Stimulated activated CD8-positive, alpha-beta memory T cell treated with anti-CD3 and anti-CD28 coated beads, Interleukin-4, amount 100 ng/mL, for 48 hours (primary cell): ENCODE measurements at regions not wholly inside any gene's neighbourhood (a gene's known extent, or its start where the extent isn't known, plus 50 kb on each side); places are given as distances from the start of the nearest gene placed in this dataset.

Experiments
- DNase-seq: peaks from one replicate; pipeline ENCODE4 v3.0.0-alpha.2; 2020

DNA sequence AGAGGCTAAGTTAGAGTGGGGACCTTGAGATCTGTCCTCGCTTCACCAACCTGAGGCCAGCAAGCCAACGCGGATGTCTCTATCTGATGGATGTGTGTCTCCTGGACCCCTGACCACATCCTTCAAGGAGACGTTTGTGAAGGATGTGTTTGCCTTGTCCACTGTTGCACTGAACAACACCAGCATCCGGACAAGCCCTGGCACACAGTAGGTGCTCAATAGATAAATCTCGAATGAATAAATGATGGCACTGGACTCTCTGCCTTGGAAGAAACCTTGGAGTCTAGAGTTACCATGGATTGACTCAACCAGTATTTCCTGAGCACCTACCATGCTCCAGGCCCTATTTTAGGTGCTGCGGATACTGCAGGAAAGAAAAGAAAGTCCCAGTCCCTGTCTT is 97.7 kb upstream of the PTPN1 start:
- DNase-seq: no peak

DNA sequence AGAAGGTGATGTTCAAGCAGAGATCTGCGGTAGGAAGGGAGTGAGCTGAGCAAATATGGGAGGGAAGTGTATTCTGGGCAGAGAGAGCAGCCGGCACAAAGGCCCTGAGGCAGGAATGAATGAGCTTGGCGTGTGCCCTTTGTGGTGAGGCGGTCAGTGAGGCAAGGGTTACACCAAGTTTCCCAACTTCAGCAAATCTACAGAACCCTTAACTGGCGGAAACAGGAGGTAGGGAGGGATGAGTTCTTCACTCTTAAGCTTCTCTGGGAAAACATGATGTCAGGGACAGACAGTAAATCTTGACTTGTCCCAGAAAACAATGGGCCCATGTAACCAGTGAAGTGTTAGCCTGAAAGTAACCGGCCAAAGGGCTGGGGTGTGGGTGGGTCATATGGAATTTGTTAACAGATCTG is 97.1 kb upstream of the PTPN1 start:
- no peak for DNase-seq

DNA sequence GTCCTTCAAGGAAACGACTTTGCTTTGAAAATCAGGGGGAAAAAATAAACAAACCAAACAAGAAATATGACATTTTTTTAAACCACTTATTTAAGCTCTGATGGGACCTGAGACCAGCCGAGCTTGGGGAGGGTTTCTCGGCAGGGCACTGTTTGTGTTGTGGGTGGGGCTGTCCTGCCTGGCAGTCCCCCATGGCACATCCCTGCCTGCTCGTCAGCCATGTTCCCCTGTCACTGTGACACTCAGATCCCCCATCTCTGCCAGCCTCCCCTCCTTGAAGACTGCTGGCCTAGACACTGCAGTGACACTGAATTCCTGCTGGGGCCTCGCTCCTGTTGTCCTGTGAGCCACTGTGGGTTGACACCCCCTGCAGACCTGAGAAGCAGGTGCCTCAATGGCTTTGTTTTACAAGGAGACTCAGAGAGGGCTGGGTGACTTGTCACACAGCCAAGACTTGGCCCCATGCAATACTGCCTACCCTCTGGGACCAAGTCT is 95.1 kb upstream of the PTPN1 start:
- DNase-seq: no peak

DNA sequence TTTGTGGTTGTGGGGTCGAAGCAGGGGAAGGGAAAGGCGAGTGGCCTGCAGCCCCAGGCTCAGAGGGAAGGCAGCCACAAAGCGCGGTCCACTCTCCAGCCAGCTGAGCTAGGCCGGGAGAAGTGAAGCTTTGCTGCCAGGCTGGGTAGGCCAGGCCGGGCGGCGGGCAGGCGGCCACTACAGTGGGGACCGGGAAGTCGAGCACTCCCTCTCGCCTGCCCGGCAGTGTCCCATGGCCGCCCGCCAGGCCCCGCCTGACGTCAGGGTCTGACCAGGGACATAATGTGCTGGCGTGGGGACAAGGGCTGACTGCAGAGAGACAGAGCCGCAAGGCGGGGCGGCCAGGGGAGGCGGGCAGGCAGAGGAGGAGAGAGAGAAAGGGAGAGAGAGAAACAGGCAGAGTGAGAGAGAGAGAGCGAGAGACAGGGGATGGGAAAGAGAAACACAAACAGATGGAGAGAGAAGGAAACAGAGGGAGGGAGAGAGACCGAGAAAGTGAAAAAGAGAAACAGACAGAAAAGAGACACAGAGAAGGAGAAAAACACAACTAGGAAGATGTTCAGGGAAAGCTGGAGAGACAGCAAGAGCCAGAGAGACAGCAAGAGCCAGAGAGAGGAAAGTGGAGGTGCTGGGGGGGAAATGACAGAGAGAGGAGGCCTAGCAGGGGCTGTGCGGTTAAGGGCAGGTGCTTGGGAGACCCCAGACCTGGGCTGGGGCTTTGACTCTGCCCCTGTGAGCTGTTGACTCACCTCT is 94.5 kb upstream of the PTPN1 start:
- DNase-seq: no peak

DNA sequence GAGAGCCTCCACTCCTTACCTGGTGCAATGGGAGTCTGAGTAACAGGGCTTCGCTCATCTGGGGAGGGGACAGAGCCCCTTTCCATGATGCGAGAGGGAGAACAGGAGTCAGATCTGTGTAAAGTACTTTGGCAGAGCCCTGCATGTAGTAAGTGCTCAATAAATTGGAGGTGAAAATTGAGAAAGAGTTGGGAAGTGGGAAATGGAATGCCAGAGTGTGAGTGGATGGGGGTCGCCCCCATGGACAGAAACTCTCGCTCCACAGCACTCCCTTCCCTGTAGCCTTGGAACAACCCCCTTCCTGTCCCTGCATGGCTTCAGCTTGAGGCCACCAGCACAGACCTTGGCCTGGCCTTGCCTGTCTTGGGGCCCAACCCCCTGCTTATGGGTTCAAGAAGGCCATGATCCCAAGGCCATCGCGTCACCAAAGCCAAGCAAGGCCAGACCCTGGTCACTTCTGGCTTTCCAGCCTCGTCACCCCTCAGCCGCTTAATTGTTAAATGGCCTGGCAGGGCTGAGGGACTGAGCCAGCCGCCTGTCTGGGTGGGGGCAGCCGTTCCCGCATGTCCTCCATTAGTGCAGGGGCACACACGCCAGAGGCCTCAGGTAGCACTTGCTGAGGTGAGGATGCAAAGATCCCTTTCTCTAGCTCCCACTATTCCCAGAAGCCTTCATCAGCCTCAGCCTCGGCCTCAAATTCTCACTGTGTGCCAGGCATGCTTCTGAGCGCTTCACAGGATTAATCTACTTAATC is 93.7 kb upstream of the PTPN1 start:
- no peak for DNase-seq

DNA sequence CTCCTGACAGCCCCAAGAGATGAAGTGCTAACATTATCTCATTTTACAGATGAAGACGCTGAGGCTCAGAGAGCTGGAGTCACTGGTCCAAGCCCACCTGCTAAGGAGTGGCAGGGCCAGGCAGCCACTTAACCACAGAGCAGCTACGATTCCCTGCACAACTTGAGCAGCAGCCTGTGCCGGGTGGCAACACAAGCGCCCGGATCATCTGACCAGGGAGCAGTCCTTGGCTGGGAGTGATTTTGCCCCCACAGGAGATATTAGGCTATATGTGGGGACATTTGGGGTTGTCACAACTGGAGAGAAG is 93.2 kb upstream of the PTPN1 start:
- DNase-seq: no peak

DNA sequence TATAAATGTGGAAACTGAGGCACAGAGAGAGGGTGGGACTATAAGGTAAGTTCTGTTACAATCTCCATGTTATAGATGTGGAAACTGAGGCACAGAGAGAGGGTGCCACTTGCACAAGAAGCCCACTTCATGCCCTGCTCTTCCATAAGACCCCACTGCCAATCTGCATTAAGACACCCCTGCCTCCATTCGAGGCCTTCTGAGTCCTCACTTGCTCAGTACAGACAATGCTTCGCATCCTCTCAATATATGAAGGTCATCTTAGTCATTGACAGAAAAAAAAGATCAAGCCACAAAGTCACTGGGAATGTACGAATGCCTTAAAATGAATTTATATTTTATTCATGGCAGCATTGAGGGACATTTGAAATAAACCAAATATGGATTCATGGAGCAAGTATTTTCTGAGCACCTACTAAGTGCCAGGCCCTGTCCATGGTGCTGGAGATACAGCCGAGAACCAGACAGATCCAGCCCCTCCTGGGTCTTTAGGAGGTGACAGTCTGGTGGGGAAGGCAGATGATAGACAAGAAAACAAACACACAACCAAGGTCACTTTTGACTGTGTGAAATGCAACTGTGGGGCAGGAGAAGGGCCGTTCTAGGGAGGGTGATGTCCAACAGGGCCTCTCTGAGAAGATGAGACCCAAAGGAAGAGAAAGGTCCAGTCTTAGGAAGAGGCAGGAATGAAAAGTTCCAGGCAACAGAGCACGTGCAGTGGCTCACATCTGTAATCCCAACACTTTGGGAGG is 92.5 kb upstream of the PTPN1 start:
- no peak for DNase-seq

DNA sequence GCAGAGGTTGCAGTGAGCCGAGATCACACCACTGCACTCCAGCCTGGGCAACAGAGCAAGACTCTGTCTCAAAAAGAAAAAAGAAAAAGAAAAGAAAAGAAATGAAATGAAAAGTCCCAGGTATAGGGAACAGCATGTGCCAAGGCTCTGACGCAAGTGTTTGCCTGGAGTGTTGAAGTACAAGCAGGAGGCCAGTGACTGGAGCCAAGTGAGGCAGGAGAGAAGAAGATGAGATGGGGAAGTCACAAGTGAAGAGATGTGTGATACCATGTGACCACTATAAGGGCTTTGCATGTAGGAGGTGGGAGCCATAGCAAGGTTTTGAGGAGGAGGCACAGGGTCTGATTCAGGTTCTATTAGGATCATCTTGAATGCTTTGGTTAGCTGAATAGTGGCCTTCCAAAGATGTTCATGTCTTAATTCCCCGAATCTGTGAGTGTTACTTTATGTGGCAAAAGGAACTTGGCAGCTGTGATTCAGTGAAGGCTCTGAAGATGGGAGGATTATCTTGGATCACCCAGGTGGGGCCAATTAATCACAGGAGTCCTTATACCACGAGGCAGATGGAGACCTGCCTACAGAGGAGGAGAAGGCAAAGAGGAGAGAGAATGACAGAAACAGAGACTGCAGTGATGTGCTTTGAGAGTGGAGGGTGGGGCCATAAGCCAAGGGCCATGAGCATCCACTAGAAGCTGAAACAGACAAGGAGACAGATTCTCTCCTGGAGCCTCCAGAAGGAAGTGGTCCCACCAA is 91.1 kb upstream of the PTPN1 start:
- DNase-seq: no peak

DNA sequence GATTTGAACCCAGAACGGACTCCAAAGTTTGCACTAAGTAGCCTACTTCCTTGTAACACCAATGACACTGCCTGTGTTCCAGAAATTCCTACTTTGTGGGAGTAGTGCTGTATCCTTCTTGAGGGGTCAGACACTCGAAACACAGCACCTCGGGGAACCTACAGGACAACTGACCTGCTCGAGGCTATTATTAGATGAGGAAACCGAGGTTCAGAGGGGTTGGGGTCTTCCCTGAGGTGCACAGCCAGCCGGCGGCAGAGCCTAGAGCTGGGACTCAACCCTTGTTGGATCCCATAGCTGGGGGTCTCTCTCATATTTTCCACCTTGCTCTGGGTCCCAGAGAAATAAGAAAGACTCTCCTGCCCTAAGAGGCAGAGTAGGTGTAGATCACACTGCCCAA is 89.8 kb upstream of the PTPN1 start:
- DNase-seq: no peak

DNA sequence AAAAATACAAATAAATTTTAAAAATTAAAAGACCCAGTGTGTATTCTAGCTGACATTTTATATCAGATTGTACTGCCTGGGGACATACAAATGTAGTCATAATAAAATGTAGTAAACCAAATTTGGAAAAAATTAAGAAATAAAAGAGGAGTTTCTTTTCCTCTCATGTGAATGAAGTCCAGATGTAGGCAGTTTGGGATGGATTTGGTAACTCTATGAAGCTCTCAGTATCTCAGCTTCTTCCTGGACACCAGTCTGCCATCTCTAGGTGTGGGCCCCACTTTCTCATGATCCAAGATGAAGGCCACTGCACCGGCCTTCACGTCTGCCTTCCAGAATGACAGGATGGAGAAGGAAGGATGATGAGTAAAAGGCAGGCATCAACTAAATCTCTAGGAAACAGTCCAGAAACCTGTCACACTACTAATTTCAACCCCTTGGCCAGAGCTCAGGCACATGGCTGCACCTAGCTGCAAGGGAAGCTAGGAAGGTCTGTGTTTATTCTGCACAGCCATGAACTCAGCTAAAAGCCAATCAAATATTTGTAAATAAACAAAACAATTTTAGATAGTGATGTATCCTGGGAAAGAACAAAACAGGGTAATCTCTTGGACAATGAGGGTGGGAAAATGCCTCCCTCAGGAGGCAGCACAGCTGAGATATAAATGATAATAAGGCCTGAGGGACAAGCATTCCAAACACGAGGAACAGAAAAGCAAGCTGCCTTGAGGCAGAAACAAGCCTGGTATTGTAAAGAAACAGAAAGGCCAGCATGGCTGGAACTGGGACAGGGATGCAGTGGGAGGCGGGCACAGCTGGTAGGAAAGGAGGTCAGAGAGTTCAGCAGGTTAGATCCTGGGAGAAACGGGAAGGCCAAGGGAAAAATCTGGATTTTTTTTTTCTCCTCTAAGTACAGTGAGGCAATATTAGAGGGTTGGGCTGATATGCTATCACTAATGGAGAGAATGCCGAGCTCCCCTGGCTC is 88.5 kb upstream of the PTPN1 start:
- no peak for DNase-seq

DNA sequence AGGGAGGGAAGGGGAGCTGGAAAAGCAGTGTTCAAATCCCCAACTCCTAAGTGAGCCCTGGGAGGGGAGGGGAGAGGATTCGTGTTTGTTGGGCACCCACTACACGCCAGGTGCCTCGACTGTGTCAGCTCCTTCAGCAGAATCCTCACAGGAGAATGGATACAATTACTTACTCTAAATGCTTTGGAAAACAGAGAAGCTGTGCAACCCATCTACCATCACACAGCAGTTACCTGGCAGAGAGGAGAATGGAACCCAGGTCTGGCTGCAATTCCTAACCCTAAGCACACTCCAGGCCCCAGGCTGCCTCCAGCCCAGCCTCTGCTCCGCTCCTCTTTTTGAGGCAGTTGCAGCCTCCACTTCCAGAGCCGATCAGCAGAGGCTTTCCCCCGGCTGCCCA is 86.4 kb upstream of the PTPN1 start:
- DNase-seq: no peak

DNA sequence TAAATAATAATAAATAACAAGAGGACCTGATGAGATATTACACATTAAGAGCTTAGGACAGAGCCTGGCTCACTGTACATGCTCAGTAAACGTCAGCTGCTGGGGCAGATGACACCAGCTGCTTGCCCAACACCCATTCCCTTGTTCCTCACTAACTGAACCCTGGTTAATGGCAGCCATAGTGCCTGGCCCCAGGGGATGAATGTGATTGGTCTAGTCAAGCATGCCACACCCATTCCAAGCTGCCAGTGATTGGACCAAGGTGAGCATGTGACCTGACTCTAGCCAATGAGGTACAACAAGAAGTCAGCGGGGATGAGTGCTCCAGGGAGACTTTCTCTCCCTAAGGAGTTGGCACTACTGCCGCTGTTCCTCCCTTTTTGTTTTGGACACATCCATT is 85.1 kb upstream of the PTPN1 start:
- DNase-seq: no peak

DNA sequence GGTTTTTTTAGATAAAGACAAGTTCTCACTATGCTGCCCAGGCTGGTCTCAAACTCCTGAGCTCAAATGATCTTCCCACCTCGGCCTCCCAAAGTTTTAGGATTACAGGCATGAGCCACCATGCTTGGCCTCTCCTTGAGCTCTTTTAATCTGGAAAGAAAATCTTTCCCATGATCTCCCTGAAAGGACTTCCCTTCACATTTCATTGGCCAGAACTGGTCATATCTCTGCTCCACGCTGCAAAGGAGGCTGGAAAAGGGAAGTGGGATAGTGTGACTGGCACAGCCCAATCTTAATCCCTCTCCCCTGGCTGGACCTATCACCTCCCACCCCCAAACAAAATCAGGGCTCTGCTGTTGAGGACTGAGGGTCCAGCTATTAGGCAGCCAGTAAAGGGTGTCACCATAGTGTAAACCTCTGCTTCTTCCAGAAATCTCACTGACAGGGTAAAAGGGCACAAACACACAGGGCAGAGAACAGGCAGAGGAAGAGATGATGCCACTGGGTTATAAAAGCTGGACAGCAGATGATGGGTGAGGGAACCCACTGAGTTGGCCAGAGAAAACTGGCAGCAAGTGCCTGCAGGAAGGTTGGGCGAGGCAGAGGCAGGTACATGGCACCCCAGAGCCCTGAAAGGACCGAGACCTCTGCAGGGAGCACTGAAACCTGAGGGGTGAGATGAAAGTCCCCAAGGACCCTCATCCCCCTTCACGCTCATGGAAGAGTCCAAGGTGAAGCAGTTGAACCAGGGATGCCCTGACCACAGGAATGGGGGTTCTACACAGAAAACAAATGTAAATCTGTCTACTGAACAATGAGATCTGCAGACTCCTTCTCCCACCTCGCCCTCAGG is 83.1 kb upstream of the PTPN1 start:
- no peak for DNase-seq

DNA sequence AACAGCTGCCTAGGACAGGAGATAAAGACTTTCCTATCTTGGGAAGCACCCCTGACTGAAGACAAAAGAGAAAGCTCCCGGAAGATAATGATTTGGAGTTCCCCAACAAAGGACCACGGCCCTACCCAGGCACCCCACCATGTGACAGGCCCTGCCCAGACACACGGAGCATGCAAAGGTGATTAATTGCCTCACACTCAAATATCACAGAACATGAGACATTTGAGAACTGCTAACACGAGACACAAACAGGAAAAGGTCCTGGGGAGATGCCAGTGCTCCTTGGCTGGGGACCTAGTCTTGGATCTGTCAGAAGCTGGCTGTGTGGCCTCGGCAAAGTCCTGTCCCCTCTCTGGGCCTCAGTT is 82.5 kb upstream of the PTPN1 start:
- DNase-seq: no peak

DNA sequence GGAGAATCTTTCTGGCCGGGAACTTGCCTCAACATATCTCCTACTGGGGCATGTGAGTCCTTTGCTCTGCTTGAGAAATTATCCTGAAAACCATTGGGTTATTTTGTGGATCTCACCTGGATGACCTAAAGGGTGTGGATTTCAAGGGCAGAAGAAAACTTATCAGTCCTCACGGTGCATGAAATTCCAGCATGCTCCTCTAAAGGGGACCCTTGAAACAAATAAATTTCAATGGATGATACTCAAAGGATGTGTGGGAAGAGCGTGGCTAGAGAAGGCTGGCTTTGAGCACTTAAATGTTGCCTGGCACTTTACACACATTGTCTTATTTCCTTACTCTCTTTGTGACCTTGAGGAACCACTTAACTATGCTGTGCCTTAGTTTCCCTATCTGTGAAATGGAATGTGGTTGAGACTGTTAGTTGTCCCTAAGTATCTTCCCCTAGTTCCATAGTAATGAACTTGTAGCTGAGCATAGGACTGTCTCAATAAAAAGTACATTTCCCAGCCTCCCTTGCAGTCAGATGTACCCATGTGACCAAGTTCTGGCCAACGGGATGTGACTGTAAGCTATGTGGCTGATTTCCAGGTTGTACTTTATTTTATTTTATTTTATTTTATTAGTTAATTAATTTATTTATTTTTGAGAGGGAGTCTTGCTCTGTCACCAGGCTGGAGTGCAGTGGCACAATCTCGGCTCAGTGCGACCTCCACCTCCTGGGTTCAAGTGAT is 81.9 kb upstream of the PTPN1 start:
- DNase-seq: no peak

DNA sequence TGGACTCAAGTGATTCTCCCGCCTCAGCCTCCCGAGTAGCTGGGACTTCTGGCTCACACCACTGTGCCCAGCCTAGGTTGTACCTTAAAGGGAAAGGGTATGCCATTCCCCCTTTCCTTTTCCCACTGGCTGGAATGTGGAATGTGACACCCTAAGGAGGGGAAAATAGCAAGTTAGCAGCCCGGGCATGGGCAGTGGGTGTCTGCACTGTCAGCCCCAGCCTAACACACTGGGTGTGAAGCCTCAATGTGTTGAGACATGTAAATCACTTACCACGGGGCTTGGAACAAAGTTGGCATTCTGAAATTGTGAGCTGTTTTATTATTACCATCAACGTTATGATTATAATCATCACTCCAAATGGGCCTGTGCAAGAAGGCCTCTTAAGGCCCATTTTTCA is 80.8 kb upstream of the PTPN1 start:
- no peak for DNase-seq

DNA sequence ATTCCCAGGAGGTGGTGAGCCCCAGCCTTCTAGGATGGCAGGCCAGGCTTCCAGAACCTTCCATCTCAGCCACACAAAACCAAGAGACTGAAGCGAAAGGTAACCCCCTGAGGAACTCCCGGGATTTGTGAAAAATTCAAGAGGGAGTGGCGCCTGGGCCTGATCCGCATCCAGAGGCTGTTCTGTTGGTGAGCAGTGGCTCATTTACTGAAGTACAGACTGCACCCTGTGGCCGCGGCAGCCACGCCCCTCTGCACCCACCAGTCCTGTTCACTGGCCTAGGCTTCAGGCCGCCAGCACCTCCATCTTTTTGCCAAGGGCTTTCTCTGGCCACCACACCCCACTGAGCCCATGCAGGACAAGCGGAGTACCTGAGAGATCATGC is 79.1 kb upstream of the PTPN1 start:
- DNase-seq: no peak

DNA sequence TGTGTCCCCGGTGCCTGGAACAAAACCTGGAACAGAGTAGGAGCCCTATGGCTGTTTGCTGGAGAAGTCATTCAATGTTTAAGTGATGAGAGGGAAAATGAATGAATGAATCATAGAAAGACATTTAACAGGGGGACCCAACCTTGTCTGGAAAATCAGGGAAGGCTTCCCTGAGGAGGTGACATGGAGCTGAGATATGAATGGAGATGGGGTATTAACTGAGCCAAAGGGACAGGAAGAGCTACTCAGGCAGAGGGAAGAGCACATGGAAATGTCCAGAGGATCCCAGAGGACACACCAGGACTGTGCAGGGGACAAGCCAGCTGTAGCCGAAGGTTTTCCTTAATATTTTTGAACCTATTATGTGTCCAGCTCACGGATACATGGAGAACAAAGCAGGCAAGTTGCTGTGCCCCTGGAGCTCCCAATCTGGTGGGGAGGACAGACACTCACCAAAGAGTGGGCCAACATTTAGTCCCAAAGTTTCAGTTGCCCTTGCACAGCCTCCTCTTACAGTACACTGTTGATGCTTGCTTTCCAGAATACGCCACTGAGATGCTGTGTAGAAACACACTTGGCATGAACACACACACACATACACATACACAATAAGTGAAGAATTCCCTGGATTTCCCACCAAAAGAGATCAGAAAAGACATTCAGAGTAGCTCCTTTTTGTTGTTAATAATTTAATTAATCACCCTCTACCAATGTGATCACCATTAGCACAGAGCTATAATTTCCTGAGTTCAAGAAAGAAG is 77.0 kb upstream of the PTPN1 start:
- no peak for DNase-seq

DNA sequence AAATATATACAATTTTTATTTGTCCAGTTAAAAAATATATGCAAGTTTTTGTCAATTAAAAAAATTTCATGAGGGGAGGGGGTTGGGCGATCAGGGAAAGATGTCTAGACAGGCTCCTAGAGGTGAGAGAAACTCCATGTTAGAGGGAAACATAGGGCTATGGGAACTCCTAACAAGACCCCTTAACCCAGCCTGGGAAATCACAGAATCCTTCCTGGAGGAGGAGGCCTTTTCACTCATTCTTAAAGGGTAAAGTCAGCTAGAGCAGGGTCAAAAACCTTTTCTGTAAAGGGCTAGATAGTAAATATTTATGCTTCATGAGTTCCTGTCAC is 75.9 kb upstream of the PTPN1 start:
- no peak for DNase-seq
